ENCODE measurements at regions not wholly inside any gene's neighbourhood (a gene's known extent, or its start where the extent isn't known, plus 50 kb on each side); places are given as distances from the start of the nearest gene placed in this dataset.

DNA sequence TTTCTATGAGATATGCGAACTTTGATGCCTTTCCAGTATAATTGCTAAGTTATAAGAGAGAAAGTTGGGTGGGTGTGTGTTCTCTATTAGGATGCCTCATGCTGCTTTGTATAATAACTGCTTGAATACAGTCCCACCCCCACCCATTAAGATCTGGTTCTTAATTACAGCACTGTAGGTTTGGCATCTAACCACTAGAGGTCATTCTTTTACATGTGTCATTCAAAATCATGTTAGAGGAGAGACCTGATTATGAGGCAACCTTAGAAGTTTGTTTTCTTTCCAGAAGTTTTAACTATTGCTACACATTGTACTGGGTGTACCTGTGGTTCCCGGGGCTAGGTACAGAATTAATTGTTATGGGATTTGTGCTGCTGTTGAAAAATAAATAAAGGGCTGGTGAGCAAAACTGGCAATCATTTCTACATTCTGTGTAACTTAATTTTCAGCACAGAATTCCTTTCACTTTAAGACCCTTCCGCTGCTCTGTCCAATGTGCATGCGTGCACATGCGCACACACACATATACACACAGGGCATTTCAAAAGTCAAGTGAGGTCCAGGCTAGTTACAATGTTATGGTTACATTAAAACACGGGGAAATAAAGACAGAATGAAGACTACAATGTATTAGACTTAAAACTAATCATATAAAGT is 1156.3 kb downstream of the SORCS3 start:
- no peaks in the 10 kb centered on the region for H4K20me1 ChIP-seq (ENCODE audit: insufficient read depth, low read length)
- H3K27me3 ChIP-seq (ENCODE audit: insufficient read depth, low read length) = no peaks in the 10 kb centered on the region
- no peak overlapping the region for H3K27ac ChIP-seq (ENCODE audit: low read depth, low read length)
- H3K79me2 ChIP-seq (ENCODE audit: insufficient read depth, low read length) = no peaks in the 10 kb centered on the region
- no peaks in the 10 kb centered on the region for H3K9me3 ChIP-seq (ENCODE audit: low read depth, low read length)
- no peak for DNase-seq (ENCODE audit: insufficient read length, low spot score, missing footprints)
- H3K36me3 ChIP-seq (ENCODE audit: insufficient read depth, low read length) = no peaks in the 10 kb centered on the region
- H3K4me2 ChIP-seq (ENCODE audit: insufficient read depth, low read length) = no peak overlapping the region
- no peaks in the 10 kb centered on the region for H3K4me1 ChIP-seq (ENCODE audit: insufficient read depth, low read length)
- H3K4me3 ChIP-seq (ENCODE audit: insufficient read depth, low read length) = no peak overlapping the region
- no peak overlapping the region for H2AFZ ChIP-seq (ENCODE audit: low read length)
- TF ChIP-seq, protein P1, sequence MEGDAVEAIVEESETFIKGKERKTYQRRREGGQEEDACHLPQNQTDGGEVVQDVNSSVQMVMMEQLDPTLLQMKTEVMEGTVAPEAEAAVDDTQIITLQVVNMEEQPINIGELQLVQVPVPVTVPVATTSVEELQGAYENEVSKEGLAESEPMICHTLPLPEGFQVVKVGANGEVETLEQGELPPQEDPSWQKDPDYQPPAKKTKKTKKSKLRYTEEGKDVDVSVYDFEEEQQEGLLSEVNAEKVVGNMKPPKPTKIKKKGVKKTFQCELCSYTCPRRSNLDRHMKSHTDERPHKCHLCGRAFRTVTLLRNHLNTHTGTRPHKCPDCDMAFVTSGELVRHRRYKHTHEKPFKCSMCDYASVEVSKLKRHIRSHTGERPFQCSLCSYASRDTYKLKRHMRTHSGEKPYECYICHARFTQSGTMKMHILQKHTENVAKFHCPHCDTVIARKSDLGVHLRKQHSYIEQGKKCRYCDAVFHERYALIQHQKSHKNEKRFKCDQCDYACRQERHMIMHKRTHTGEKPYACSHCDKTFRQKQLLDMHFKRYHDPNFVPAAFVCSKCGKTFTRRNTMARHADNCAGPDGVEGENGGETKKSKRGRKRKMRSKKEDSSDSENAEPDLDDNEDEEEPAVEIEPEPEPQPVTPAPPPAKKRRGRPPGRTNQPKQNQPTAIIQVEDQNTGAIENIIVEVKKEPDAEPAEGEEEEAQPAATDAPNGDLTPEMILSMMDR (IDR thresholded peaks at IDR 0.05; ENCODE audit: extremely low read depth, low read depth, low read length) = peak; percentile 18

DNA sequence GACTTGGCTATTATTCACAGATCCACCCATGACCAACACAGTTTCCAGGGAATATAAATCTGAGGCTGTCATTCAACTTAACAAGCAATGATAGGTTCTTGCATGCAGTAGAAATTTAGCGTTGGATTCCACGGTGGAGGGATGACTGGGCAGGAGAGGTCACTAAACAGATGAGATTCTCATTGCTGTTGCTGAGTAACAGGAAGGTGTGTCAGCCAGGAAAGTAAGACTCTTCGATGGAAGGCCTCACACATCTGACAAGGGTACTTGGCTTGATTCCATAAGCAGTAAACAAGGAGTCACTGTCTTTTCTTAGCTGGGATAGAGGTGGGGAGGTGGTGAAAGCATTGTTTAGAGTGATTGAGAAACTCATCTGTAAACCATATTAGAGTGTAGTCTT is 1152.0 kb downstream of the SORCS3 start:
- Histone ChIP-seq H3K79me2 (ENCODE audit: insufficient read depth, low read length) (no peaks in the 10 kb centered on the region), H2AFZ (ENCODE audit: low read length) (no peak overlapping the region), H3K4me3 (ENCODE audit: insufficient read depth, low read length) (no peak overlapping the region), H4K20me1 (ENCODE audit: insufficient read depth, low read length) (no peaks in the 10 kb centered on the region), H3K36me3 (ENCODE audit: insufficient read depth, low read length) (no peaks in the 10 kb centered on the region), H3K4me2 (ENCODE audit: insufficient read depth, low read length) (no peak overlapping the region), H3K9me3 (ENCODE audit: low read depth, low read length) (peaks cover 2% of the 10 kb centered on the region), H3K27me3 (ENCODE audit: insufficient read depth, low read length) (no peaks in the 10 kb centered on the region), H3K4me1 (ENCODE audit: insufficient read depth, low read length) (no peaks in the 10 kb centered on the region), H3K27ac (ENCODE audit: low read depth, low read length) (no peak overlapping the region)
- TF ChIP-seq, protein P1 (IDR thresholded peaks at IDR 0.05; ENCODE audit: extremely low read depth, low read depth, low read length) = no peak
- no peak for DNase-seq (ENCODE audit: insufficient read length, low spot score, missing footprints)

DNA sequence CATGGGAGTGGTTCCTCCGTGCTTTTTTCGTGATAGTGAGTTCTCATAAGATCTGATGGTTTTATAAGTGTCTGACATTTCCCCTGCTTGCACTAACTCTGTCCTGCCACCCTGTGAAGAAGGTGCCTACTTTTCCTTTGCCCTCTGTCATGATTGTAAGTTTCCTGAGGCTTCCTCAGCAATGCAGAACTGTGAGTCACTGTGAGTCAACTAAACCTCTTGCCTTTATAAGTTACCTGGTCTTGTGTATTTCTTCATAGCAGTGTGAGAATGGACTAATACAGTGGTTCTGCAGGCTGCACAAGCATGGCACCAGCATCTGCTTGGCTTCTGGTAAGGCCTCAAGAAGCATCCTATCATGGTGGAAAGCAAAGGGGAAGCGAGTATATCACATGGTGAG is 1144.6 kb downstream of the SORCS3 start:
- no peaks in the 10 kb centered on the region for H3K36me3 ChIP-seq (ENCODE audit: insufficient read depth, low read length)
- H3K4me3 ChIP-seq (ENCODE audit: insufficient read depth, low read length) = no peak overlapping the region
- no peaks in the 10 kb centered on the region for H3K4me1 ChIP-seq (ENCODE audit: insufficient read depth, low read length)
- no peaks in the 10 kb centered on the region for H4K20me1 ChIP-seq (ENCODE audit: insufficient read depth, low read length)
- no peak overlapping the region for H3K27ac ChIP-seq (ENCODE audit: low read depth, low read length)
- H2AFZ ChIP-seq (ENCODE audit: low read length) = no peak overlapping the region
- DNase-seq (ENCODE audit: insufficient read length, low spot score, missing footprints) = no peak
- no peaks in the 10 kb centered on the region for H3K79me2 ChIP-seq (ENCODE audit: insufficient read depth, low read length)
- no peaks in the 10 kb centered on the region for H3K27me3 ChIP-seq (ENCODE audit: insufficient read depth, low read length)
- peaks cover 3% of the 10 kb centered on the region for H3K9me3 ChIP-seq (ENCODE audit: low read depth, low read length)
- no peak overlapping the region for H3K4me2 ChIP-seq (ENCODE audit: insufficient read depth, low read length)
- TF ChIP-seq, protein P1 (IDR thresholded peaks at IDR 0.05; ENCODE audit: extremely low read depth, low read depth, low read length) = no peak

DNA sequence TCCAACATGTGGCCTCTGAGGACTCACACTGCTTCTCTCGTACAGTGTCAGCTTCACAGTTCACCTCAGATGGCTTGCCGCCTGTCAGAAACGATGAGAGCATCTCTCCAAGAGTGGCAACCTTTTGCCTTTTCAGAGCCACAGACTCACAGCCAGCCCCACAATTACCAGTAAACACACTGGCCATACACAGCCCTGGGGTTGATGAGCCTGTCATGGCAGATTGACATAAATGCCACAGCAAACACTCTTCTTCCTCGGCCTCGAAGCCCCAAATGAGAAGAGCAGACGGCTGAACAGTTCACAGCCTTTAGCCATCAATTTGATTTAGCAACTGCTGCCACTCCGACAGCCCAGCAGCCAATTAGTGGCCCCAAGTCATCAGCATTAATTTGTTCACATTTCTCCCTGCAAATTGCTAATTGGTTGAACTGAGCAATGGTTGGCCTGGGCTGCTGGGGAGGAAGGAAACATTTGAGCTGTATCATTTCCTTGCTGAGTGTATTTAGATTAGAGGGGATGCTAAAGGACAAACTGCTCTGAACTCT is 1142.9 kb downstream of the SORCS3 start:
- peaks cover 3% of the 10 kb centered on the region for H3K9me3 ChIP-seq (ENCODE audit: low read depth, low read length)
- DNase-seq (ENCODE audit: insufficient read length, low spot score, missing footprints) = no peak
- no peaks in the 10 kb centered on the region for H3K27me3 ChIP-seq (ENCODE audit: insufficient read depth, low read length)
- H3K4me1 ChIP-seq (ENCODE audit: insufficient read depth, low read length) = no peaks in the 10 kb centered on the region
- no peak overlapping the region for H3K27ac ChIP-seq (ENCODE audit: low read depth, low read length)
- no peak overlapping the region for H3K4me2 ChIP-seq (ENCODE audit: insufficient read depth, low read length)
- no peak overlapping the region for H2AFZ ChIP-seq (ENCODE audit: low read length)
- no peaks in the 10 kb centered on the region for H4K20me1 ChIP-seq (ENCODE audit: insufficient read depth, low read length)
- H3K79me2 ChIP-seq (ENCODE audit: insufficient read depth, low read length) = no peaks in the 10 kb centered on the region
- TF ChIP-seq, protein P1 (IDR thresholded peaks at IDR 0.05; ENCODE audit: extremely low read depth, low read depth, low read length) = no peak
- no peaks in the 10 kb centered on the region for H3K36me3 ChIP-seq (ENCODE audit: insufficient read depth, low read length)
- no peak overlapping the region for H3K4me3 ChIP-seq (ENCODE audit: insufficient read depth, low read length)
